NCI-H128 (cell line): ENCODE measurements at regions not wholly inside any gene's neighbourhood (a gene's known extent, or its start where the extent isn't known, plus 50 kb on each side); places are given as distances from the start of the nearest gene placed in this dataset.

Experiments used
- DNase-seq: peaks from one replicate; lab custom pipeline; 2025; ENCODE audit not compliant: unreplicated experiment; lab: John Stamatoyannopoulos, UW

- DNase-seq, result no peak
These were observed 64.5 kb upstream of the STX18 start for GRCh38 chr4:4606321-4606720.

- no peak for DNase-seq
These were observed 64.0 kb upstream of the STX18 start for GRCh38 chr4:4605849-4606248.

GRCh38 chr4:4603592-4603991 is 61.7 kb upstream of the STX18 start:
- DNase-seq, result no peak

- DNase-seq, result no peak
These were observed 61.2 kb upstream of the STX18 start for GRCh38 chr4:4603067-4603466.

- no peak for DNase-seq
These were observed 60.6 kb upstream of the STX18 start for GRCh38 chr4:4602468-4602867.

GRCh38 chr4:4601803-4602369 is 60.0 kb upstream of the STX18 start:
- no peak for DNase-seq

GRCh38 chr4:4599481-4600275 is 57.8 kb upstream of the STX18 start:
- DNase-seq, result no peak

- DNase-seq, result no peak
These were observed 57.1 kb upstream of the STX18 start for GRCh38 chr4:4598851-4599411.

GRCh38 chr4:4596720-4597119 is 54.9 kb upstream of the STX18 start:
- no peak for DNase-seq

GRCh38 chr4:4595252-4595651 is 53.4 kb upstream of the STX18 start:
- no peak for DNase-seq

GRCh38 chr4:4594285-4594920 is 52.6 kb upstream of the STX18 start:
- DNase-seq, result no peak

GRCh38 chr4:4593596-4594284 is 51.9 kb upstream of the STX18 start:
- DNase-seq, result no peak

GRCh38 chr4:4592414-4592813 is 50.6 kb upstream of the STX18 start:
- DNase-seq, result no peak
